ENCODE measurements at regions not wholly inside any gene's neighbourhood (a gene's known extent, or its start where the extent isn't known, plus 50 kb on each side); places are given as distances from the start of the nearest gene placed in this dataset.

- no peaks in the 10 kb centered on the region for H3K9me2 ChIP-seq (ENCODE audit: insufficient read depth)
- H3K9me3 ChIP-seq (ENCODE audit: control insufficient read depth in 1 of 2, insufficient read depth in 1 of 2, low read depth in 1 of 2, low read length in 2 of 2), result no peaks in the 10 kb centered on the region
- no peak for DNase-seq (ENCODE audit: low read depth, low spot score)
- ChIA-PET RAD21 (ENCODE audit: low non-redundant PET in 1 of 2, low total read pairs in 2 of 2, uncharacterized antibody in 2 of 2, unreplicated experiment in 2 of 2) (no interaction called here), POLR2A (no interaction called here), CTCF (no interaction called here)
- H3K4me1 ChIP-seq (ENCODE audit: control insufficient read depth in 1 of 2, insufficient read depth in 2 of 2, low read length in 2 of 2), result no peaks in the 10 kb centered on the region
- H3K79me2 ChIP-seq (ENCODE audit: insufficient read depth, low read length), result no peaks in the 10 kb centered on the region
- TF ChIP-seq RAD21 (IDR thresholded peaks at IDR 0.05; ENCODE audit: low read depth) (no peak), REST (IDR thresholded peaks at IDR 0.05; ENCODE audit: low read depth) (no peak), YY1 (IDR thresholded peaks at IDR 0.05; ENCODE audit: extremely low read depth, insufficient replicate concordance, low read depth, low read length) (no peak), CBX3 (IDR thresholded peaks at IDR 0.05; ENCODE audit: low read depth) (no peak), SP1 (IDR thresholded peaks at IDR 0.05; ENCODE audit: low read depth) (no peak), JUND (IDR thresholded peaks at IDR 0.05) (no peak), EZH2phosphoT487 (IDR thresholded peaks at IDR 0.05; ENCODE audit: borderline replicate concordance) (no peak), ZNF274 (IDR thresholded peaks at IDR 0.05; ENCODE audit: low read depth, low read length) (no peak), POLR2AphosphoS5 (IDR thresholded peaks at IDR 0.05; ENCODE audit: low read depth, low read length) (no peak), ZFX (IDR thresholded peaks at IDR 0.05) (no peak), EZH2 (IDR thresholded peaks at IDR 0.05) (no peak), SIN3A (IDR thresholded peaks at IDR 0.05; ENCODE audit: low read depth) (no peak), ELF1 (IDR thresholded peaks at IDR 0.05; ENCODE audit: borderline replicate concordance, low read depth) (no peak), POLR2A (IDR thresholded peaks at IDR 0.05; ENCODE audit: borderline replicate concordance, extremely low read depth, insufficient read depth, insufficient read length) (no peak), ZBTB33 (IDR thresholded peaks at IDR 0.05; ENCODE audit: extremely low read depth, insufficient replicate concordance, low read length) (no peak), SRF (IDR thresholded peaks at IDR 0.05; ENCODE audit: low read depth) (no peak)
- TF ChIP-seq, protein P1, sequence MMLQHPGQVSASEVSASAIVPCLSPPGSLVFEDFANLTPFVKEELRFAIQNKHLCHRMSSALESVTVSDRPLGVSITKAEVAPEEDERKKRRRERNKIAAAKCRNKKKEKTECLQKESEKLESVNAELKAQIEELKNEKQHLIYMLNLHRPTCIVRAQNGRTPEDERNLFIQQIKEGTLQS (IDR thresholded peaks at IDR 0.05), result no peak
- TF ChIP-seq, protein P2, sequence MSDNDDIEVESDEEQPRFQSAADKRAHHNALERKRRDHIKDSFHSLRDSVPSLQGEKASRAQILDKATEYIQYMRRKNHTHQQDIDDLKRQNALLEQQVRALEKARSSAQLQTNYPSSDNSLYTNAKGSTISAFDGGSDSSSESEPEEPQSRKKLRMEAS (IDR thresholded peaks at IDR 0.05), result no peak
- no peaks in the 10 kb centered on the region for H3K27me3 ChIP-seq (ENCODE audit: insufficient read depth, low read length)
- ATAC-seq, result no peak
- BruUV-seq (replicated peaks), result no TSS peak
- no peak overlapping the region for H3K4me3 ChIP-seq (replicated peaks in 1 of 2; ENCODE audit: low read depth in 1 of 2, low read length in 2 of 2)
- no peak overlapping the region for H3K4me2 ChIP-seq (ENCODE audit: low read length)
- H2AFZ ChIP-seq (ENCODE audit: low read depth, low read length, poor library complexity, severe bottlenecking), result no peak overlapping the region
- H4K20me1 ChIP-seq (ENCODE audit: insufficient read depth), result no peaks in the 10 kb centered on the region
- no peak overlapping the region for H3K27ac ChIP-seq (ENCODE audit: low read depth, low read length)
- H3K36me3 ChIP-seq (ENCODE audit: control insufficient read depth in 1 of 2, insufficient read depth in 2 of 2, low read length in 2 of 2), result no peaks in the 10 kb centered on the region
- no peak overlapping the region for H3K9ac ChIP-seq (ENCODE audit: low read length)
- intact Hi-C loops (cut with micrococcal nuclease), result no loop called here
Observed at GRCh38 chr9:31669311-31669710, 715.1 kb upstream of the ACO1 start.
